Left lung (tissue), 4 donors: ENCODE measurements at regions not wholly inside any gene's neighbourhood (a gene's known extent, or its start where the extent isn't known, plus 50 kb on each side); places are given as distances from the start of the nearest gene placed in this dataset.
A peak's percentile ranks its signal among the peaks of the same experiment; 100 is the strongest.
"Not testable (repeated sequence)": the region's sequence is repeated elsewhere in the genome, so short reads cannot be mapped to it uniquely, and the experiment has no call there.

Experiments
- ATAC-seq: fragments of 200-7000 bp; cut with Tn5 transposase; one replicate; pipeline ENCODE4 v1.9.1; 2020; ENCODE audit warnings: moderate library complexity
- DNase-seq, 4 donors: peaks; one replicate each; pipeline ENCODE4 v3.0.0-alpha.2; 2013 to 2020
- H3K27ac ChIP-seq, 2 donors: fragments of 200-600 bp; sonication (generic) in 1 of 2; one replicate each; pipeline versions ENCODE4 v1.5.0 to v1.8.0; 2020 to 2021
- H3K27me3 ChIP-seq, 2 donors: fragments of 200-600 bp; sonication (generic) in 1 of 2; one replicate each; pipeline versions ENCODE4 v1.5.0 to v1.8.0; 2020 to 2021
- H3K36me3 ChIP-seq, 2 donors: fragments of 200-600 bp; sonication (generic) in 1 of 2; one replicate each; pipeline versions ENCODE4 v1.5.0 to v1.8.0; 2020 to 2021
- H3K4me1 ChIP-seq, 2 donors: fragments of 200-600 bp; one replicate each; pipeline ENCODE4 v1.8.0; 2021
- H3K4me3 ChIP-seq, 2 donors: fragments of 200-600 bp; sonication (generic) in 1 of 2; one replicate each; pipeline versions ENCODE4 v1.5.0 to v1.8.0; 2020 to 2021; ENCODE audit warnings: mild to moderate bottlenecking in 1 of 2
- H3K9me3 ChIP-seq, 2 donors: fragments of 200-600 bp; sonication (generic) in 1 of 2; one replicate each; pipeline versions ENCODE4 v1.5.0 to v1.8.0; 2020 to 2021
- intact Hi-C, 2 donors: fragments of 100-400 bp; cut with DNase I; formaldehyde crosslinking; loops; one replicate each; pipeline versions ENCODE4 v1.11.2 to v1.14.2; 2022
- TF ChIP-seq, protein P1 (sequence below), 2 donors: fragments of 200-600 bp; sonication (generic) in 1 of 2; IDR thresholded peaks; one replicate each; pipeline versions ENCODE4 v1.5.0 to v1.8.0; 2021; ENCODE audit warnings: antibody characterized with exemption in 2 of 2
- donor health status: DM: no; HTN: yes; CAD: no.
- donor health status: DM: no; HTN: no; CAD: no.

DNA sequence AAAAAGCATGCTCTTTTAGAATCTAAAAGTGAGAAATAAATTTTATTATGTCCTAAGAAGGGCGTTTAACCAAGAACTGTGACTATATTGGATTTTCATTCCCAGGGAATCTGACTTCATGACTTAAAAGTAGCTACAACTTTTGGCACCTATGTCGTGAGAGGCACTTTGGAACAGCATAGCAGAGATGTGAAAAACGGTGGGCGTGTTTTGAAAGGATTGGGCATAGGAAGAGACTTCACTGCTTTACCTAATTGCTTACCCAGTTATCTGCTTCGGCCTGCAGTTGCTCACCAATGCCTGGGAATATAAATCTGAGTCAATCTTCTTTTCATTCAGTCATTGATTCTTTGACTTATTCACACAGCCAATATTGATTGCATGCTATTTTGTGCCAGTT, 363.4 kb downstream of the DNAH5 start:
- H3K4me1 ChIP-seq: no peaks in the 10 kb centered on the region
- TF ChIP-seq, protein P1, sequence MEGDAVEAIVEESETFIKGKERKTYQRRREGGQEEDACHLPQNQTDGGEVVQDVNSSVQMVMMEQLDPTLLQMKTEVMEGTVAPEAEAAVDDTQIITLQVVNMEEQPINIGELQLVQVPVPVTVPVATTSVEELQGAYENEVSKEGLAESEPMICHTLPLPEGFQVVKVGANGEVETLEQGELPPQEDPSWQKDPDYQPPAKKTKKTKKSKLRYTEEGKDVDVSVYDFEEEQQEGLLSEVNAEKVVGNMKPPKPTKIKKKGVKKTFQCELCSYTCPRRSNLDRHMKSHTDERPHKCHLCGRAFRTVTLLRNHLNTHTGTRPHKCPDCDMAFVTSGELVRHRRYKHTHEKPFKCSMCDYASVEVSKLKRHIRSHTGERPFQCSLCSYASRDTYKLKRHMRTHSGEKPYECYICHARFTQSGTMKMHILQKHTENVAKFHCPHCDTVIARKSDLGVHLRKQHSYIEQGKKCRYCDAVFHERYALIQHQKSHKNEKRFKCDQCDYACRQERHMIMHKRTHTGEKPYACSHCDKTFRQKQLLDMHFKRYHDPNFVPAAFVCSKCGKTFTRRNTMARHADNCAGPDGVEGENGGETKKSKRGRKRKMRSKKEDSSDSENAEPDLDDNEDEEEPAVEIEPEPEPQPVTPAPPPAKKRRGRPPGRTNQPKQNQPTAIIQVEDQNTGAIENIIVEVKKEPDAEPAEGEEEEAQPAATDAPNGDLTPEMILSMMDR (IDR thresholded peaks at IDR 0.05): no peak
- no peaks in the 10 kb centered on the region for H3K9me3 ChIP-seq
- intact Hi-C loops: no loop called here
- no peak overlapping the region for H3K27ac ChIP-seq
- ATAC-seq (no peak), DNase-seq (no peak)
- no peaks in the 10 kb centered on the region for H3K27me3 ChIP-seq
- H3K36me3 ChIP-seq: no peaks in the 10 kb centered on the region
- H3K4me3 ChIP-seq: no peak overlapping the region

DNA sequence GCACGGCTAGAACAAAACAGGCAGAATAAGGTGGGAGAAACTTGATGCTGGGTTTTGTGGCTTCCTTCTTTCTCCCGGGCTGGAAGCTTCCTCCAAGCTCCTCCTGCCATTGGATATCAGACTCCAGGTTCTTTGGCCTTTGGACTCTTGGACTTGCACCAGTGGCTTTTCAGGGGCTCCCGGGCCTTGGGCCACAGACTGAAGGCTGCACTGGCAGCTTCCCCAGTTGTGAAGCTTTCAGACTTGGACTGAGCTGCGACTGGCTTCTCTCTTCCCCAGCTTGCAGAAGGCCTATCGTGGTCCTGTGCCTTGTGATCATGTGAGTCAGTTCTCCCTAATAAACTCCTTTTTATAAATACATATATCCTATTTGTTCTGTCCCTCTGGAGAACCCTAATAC, 364.4 kb downstream of the DNAH5 start:
- Histone ChIP-seq H3K27ac (no peak overlapping the region), H3K36me3 (no peaks in the 10 kb centered on the region), H3K9me3 (no peaks in the 10 kb centered on the region), H3K4me1 (no peaks in the 10 kb centered on the region), H3K4me3 (no peak overlapping the region), H3K27me3 (no peaks in the 10 kb centered on the region)
- TF ChIP-seq, protein P1 (IDR thresholded peaks at IDR 0.05): no peak
- DNase-seq (no peak), ATAC-seq (no peak)
- intact Hi-C loops: no loop called here

DNA sequence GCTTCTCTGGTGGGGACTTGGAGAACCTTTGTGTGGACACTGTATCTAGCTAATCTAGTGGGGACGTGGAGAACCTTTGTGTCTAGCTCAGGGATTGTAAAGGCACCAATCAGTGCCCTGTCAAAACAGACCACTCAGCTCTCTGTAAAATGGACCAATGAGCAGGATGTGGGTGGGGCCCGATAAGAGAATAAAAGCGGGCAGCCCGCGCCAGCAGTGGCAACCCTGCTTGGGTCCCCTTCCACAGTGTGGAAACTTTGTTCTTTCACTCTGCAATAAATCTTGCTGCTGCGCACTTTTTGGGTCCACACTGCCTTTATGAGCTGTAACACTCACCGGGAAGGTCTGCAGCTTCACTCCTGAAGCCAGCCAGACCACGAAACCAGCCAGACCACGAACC, 365.4 kb downstream of the DNAH5 start:
- H3K9me3 ChIP-seq, H3K36me3 ChIP-seq, DNase-seq, H3K4me1 ChIP-seq, H3K27ac ChIP-seq, H3K4me3 ChIP-seq, H3K27me3 ChIP-seq, ATAC-seq, intact Hi-C loops: not testable (repeated sequence)

DNA sequence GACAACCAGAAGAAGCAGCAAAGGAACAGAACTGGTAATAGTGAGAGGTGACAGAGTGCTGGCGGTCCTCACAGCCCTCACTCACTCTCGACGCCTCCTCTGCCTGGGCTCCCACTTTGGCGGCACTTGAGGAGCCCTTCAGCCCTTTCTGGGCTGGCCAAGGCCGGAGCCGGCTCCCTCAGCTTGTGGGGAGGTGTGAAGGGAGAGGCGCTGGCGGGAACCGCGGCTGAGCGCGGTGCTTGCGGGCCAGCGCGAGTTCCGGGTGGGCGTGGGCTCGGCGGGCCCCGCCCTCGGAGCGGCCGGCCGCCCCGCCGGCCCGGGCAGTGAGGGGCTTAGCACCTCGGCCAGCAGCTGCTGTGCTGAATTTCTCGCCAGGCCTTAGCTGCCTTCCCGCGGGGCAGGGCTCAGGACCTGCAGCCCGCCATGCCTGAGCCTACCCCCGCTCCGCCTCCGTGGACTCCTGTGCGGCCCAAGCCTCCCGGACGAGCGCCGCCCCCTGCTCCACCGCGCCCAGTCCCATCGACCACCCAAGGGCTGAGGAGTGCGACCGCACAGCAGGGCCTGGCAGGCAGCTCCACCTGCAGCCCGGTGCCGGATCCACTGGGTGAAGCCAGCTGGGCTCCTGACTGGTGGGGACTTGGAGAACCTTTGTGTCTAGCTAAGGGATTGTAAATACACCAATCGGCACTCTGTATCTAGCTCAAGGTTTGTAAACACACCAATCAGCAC, 366.0 kb downstream of the DNAH5 start:
- intact Hi-C loops, H3K36me3 ChIP-seq, H3K4me1 ChIP-seq, H3K27ac ChIP-seq, H3K9me3 ChIP-seq, H3K27me3 ChIP-seq, H3K4me3 ChIP-seq, ATAC-seq: not testable (repeated sequence)
- peak in 1 of 4 donors; percentile 62 for DNase-seq

DNA sequence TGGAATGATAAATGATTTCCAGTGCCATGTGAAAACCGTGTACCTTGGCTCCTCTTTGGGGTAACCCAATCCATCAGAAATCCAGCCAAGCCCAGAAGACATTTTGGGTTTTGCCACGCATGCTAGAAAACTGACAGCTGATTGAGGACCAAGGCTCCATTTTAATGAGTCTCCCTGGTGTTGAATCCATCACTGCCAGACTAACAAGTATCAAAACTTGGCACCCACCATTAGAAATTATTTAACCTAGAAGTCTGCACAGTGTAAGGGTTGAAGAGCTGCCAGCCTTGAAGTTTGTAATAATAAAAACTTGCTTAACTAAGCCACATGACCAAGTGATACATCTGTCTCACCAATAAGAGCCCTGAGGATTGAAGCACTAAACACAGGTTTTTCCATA, 369.9 kb downstream of the DNAH5 start:
- intact Hi-C loops: no loop called here
- no peaks in the 10 kb centered on the region for H3K27me3 ChIP-seq
- TF ChIP-seq, protein P1 (IDR thresholded peaks at IDR 0.05): no peak
- H3K4me3 ChIP-seq: no peak overlapping the region
- no peaks in the 10 kb centered on the region for H3K36me3 ChIP-seq
- no peaks in the 10 kb centered on the region for H3K9me3 ChIP-seq
- DNase-seq: no peak
- H3K4me1 ChIP-seq: no peaks in the 10 kb centered on the region
- no peak overlapping the region for H3K27ac ChIP-seq
- ATAC-seq: no peak

DNA sequence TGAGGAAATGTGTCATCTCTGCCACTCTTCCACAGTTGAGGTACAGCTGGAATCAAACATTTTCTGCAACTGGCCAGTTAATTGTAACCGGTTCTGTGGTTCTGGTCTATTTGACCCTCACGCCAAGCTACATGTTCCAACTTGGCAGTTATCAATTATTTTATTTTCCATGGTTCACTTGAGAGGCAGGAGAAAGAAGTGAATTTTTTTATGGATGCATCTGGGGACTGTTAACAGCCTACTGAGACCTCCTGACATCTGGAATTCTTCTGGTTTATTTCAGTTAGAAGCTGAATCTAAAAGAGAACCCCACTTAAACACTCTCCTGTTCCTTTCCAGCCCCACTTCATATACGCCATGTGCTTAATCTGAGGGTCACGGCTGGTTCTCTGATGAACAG, 372.3 kb downstream of the DNAH5 start:
- ATAC-seq (no peak), DNase-seq (no peak)
- Histone ChIP-seq H3K36me3 (no peaks in the 10 kb centered on the region), H3K4me1 (no peaks in the 10 kb centered on the region), H3K4me3 (no peak overlapping the region), H3K27ac (no peak overlapping the region), H3K27me3 (no peaks in the 10 kb centered on the region), H3K9me3 (no peaks in the 10 kb centered on the region)
- TF ChIP-seq, protein P1 (IDR thresholded peaks at IDR 0.05): no peak
- intact Hi-C loops: no loop called here
